Activated CD4-positive, alpha-beta T cell treated with anti-CD3 and anti-CD28 coated beads, Interleukin-2, Interleukin-4, amounts not matched to agents 100 ng/mL and 50 ng/mL, durations not matched to agents 16 hours and 8 hours (primary cell): ENCODE measurements at regions not wholly inside any gene's neighbourhood (a gene's known extent, or its start where the extent isn't known, plus 50 kb on each side); places are given as distances from the start of the nearest gene placed in this dataset.
"Not testable (repeated sequence)": the region's sequence is repeated elsewhere in the genome, so short reads cannot be mapped to it uniquely, and the experiment has no call there.

ENCODE experiments used
- DNase-seq: peaks from one replicate; pipeline ENCODE4 v3.0.0-alpha.2; 2020; ENCODE audit warnings: low spot score

DNA sequence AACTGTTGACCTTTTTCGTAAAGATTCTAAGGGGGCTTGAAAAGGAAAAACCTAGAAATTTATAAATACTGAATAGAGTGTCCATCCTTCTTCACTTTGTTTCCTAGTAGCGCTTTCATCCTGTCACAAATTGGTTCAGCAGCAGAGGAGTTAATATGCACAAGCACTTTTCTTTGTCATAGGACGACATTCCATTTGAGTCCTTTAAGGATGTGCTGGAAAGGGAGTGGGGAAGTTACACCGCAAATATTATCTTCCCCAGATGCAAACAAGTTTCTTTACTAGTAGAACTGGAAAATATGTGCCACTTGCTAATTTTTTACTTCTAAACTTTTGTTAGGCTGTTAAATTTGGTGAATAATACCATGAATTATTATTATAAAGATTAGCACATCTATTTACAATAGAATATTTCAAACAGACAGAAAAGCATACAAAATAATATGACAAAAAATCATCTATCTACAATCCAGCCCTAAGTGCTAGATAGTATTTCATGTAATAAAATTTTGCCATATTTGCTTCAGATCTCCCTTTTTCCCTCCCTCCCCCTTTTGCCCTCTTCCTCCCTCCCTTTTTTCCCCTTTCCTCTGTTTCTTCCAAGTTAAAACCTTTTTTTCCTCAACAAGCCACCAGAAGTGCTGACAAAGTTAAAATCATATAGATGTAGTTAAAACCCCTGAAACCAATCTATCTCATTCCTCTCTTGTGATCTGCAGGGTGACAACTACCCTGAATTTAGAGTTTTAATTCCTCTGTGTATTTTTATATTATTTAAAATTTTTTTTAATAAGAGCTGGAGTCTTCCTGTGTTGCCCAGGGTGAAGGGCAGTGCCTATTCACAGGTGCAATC, 50.5 kb upstream of the MAP4K3 start:
- no peak for DNase-seq

DNA sequence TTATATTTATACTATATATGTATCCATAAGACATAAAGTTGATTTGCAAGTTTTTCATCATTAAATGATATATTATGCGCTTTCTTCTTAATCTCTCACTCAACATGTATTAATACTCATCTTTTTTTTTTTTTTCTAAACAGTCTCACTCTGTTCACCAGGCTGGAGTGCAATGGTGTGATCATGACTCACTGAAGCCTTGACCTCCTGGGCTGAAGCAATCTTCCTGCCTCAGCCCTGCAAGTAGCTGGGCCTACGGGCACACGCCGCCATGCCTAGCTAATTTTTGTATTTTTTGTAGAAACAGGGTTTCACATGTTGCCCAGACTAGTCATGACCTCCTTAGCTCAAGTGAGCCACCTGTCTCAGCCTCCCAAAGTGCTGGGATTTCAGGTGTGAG, 51.4 kb upstream of the MAP4K3 start:
- no peak for DNase-seq

DNA sequence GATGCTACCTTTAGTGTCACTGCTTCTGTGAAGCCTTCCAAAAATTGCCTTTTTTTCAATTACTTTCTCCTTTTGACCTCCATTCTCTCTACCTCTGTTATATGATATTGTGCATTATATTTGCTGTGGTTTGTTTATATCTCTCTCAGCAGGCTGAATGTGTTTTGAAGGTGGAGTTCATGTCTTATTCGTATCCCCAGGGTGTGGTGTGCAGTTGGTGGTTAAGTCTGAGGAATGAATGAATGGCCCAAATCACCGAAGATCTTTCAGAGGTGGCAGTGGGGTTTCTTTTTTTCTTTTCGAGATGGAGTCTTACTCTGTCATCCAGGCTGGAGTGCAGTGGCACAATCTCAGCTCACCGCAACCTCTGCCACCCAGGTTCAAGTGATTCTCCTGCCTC, 53.5 kb upstream of the MAP4K3 start:
- no peak for DNase-seq

DNA sequence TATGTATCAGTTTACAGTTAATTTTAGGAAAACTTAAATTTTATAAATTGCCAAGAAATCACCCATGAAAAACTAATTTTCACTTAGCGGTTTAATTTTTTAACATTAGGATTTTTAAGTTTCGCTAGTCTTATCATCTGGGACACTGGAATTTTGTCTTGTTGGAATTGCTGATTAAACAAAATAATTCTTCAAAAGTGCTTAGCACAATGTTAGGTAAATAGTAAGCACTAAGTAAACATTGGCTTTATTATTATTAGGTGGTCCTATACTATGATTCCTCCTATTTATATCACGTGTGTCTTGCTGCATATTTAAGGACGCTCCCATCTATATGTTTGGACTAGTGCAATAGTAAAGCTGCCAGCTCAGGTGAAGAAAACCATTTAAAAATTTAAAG, 54.6 kb upstream of the MAP4K3 start:
- DNase-seq, result no peak

DNA sequence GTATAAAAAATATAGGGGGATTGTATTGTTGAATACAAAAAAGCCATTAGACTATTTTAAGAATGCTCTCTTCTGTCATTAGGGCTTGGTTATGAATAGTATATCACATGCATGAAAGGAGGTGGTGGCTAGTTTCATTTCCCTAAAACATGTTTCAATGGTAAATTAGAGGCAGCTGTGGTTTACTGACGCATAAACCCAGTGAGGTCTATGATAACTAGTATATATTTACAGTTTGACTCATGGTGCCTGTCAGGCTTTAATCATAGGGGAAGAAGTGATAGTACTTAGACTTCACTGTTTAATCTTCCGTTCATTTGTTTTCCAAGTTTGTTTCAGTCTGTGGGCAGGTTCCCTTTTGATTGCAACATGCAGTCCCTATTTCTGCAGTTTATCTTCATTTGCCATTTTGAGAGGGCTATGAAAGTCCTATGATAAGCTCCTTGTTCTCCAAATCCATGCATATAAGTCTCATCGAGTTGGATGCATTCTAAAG, 55.1 kb upstream of the MAP4K3 start:
- DNase-seq, result peak; percentile 88

DNA sequence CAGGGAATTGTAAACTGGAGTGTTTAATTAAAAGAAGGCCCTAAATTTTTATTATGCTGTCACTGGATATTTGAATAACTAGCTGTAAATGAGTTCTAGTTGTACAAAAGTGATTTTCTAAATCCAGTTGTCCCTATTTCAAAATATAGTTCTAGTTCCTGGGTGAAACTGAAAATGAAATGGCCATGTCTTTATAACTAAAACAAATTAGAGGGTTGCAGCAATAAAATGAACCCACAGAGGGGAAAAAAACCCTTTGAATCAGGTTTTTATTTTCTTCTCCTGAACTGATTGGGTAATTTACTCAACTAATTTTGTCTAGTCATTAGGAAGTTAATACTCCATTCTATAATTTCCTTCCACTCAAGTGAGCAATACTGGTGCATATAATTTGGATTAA, 55.6 kb upstream of the MAP4K3 start:
- DNase-seq, result no peak

DNA sequence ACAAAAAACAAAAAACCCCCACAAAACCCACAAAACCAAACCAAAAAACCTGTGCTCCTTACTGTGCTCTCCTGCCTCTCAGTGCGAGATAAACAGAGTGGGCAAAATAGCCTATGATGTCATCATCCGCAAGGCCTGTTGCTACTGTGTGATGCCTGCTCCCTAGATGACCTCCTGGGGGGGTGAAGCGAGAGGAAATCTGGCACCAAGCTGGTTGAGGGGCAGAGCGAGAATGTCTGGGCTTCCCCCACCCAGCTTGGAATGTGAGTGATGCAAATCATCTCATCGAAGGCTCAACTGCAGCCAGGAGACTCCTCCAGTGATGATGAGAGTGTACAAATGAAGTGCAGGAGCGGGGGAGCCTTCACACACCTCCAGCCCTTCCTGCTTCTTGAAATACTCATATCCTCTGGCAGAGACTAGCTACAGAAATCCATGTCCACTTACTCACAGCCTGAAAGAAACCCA, 57.7 kb upstream of the MAP4K3 start:
- DNase-seq, result no peak

DNA sequence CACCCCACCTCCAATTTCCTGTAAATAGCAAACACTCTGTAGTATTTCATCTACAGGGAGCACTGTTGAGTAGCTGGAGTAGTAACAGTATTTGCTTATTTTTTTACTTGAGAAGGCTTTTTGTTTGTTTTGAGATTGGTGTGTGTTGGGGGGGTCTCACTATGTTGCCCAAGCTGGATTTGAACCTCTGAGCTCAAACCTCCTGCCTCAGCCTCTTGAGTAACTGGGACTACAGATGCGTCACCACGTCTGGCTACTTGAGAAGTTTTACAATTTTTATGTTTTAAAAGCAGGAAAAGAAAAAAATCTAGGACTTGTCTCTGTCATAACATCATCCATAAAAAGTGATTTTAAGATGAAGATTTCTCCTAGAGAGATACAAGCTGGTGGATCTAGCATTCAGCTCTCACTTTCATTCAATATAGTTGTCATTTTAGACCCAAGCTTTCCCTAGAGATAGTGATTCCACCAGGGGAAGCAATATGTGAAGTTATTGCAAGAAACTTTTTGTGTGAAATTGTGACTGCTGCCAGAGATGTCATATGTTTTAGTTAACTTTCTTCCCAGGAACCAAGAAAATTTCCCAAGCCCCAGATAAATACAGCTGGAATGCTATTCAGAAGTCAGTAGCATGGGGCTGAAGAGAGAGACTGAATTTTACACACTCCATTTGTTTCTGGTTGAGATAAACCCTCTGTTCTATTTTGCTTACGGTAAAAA, 60.2 kb upstream of the MAP4K3 start:
- DNase-seq, result no peak

DNA sequence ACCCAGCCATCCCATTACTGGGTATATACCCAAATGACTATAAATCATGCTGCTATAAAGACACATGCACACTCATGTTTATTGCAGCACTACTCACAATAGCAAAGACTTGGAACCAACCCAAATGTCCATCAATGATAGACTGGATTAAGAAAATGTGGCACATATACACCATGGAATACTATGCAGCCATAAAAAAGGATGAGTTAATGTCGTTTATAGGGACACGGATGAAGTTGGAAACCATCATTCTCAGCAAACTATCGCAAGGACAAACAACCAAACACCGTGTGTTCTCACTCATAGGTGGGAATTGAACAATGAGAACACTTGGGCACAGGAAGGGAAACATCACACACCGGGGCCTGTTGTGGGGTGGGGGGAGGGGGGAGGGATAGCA, 61.1 kb upstream of the MAP4K3 start:
- DNase-seq, result not testable (repeated sequence)

DNA sequence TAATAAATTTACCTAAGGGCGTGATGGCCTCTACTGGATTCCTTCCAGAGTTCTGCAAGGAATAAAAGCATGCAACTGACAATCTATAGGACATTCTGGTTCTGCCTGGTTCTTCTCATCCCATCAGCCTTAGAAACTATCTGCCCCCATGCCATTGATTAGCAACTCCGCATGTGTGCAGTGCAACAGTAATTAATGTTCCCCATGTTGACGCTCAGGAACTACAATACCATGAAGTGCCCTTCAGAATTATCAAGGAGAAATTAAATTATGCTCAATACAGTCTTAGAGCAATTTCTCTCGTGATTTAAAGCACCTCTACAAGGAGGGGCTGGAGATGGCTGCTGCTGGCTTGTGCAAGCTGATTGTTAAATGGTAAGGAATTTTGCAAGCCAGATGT, 61.7 kb upstream of the MAP4K3 start:
- no peak for DNase-seq

DNA sequence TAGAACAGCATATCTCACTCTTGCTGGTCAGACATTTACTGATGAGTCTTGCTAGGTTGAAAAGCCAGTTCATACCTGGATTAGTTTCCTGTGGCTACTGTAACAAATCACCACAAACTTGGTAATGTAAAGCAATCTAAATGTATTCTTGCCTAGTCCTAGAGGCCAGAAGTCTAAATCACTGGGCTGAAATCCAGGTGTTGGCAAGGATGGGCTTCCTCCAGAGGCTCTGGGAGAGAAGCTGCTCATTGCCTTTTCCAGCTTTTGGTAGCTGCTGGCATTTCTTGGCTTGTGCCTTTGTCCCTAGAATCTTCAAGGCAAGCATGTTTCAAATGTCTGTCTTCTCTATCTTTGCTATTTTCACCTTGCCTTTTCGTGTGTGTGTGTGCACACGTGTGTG, 62.3 kb upstream of the MAP4K3 start:
- DNase-seq, result no peak

DNA sequence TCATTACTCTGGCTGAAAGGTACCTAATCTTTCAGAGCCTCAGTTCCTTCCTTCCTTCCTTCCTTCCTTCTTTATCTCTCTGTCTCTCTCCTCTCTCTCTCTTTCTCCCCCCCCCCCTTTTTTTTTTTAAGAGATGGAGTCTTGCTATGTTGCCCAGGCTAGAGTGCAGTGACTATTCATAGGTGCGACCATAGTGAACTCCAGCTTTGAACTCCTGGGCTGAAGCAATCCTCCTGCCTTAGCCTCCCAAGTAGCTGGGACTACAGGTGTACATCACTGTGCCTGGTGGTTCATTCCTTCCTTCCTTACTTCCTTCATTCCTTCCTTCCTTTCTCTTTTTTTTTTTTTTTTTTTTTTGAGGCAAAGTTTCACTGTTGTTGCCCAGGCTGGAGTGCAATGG, 64.3 kb upstream of the MAP4K3 start:
- no peak for DNase-seq

DNA sequence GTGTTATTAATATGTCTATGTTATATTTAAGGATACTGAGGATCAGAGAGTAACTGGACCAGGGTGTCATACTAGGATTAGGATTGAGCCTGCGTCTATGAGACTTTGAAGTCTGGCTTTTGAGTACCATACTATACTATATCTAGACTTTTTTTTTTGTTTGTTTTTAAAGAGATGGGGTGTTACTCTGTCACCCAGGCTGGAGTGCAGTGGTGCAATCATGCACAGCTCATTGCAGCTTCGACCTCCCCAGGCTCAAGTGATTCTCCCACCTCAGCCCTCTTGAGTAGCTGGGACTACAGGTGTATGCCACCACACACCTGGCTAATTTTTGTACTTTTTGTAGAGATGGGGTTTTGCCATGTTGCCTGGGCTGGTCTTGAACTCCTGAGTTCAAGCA, 66.2 kb upstream of the MAP4K3 start:
- DNase-seq, result no peak

DNA sequence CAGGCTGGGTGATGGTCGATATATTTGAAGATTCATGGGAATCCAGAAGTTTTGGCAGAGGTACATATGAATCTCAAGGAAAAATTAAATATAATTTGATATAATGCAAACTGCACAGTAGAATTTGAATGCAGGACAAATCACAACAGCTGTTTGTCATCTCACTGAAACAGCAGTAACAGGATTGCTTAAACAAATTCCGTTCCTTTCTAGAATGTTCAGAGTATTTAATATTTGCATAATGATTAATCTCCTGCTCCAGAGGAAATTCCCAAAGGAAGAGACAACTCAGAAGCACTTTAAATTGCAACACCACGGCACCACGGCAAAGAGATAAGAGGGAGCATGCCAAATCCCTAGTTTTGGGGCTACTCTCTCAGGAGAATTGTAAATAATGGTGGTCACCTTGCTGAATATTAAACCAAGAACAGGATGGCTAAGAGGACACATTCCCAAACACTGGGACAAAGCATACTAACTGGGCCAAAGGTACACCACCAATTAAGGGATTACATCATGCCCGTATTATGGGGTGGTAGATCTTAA, 67.8 kb upstream of the MAP4K3 start:
- DNase-seq, result no peak

DNA sequence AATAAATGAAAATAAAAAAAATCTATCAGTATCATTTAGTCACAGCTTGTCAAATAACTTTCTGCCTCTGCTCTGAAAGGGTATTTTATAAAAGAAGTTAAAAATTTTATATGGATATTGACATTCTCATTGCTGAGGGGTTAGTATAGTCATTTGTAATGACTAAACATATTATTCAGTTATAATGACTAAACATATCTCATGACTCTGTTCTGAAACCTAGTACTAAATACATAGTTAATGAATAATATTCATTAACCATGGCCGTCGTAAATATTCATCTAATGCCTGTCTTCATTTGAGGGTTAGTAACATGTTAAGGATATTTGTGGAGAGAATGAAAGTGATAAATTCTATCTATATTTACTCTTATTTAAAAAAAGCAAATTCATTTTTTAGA, 69.1 kb upstream of the MAP4K3 start:
- DNase-seq, result no peak

DNA sequence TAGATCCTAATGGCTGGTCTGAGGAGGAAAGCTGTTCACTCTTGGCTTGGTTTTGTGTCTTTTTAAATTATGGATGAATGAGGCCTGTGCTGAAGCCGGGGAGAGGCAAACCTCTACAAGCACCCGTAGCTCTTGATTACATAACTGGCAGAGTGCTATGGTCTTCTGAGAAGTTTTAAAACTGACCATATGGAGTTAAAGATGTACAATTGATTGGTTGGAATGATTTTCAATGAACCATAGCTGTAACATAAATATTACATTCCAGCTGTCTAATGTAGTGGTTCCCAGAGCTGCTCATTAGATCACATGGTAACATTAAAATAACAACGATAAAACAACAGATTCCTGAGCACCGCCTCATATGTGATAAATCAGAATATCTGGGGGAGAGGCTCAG, 71.1 kb upstream of the MAP4K3 start:
- no peak for DNase-seq

DNA sequence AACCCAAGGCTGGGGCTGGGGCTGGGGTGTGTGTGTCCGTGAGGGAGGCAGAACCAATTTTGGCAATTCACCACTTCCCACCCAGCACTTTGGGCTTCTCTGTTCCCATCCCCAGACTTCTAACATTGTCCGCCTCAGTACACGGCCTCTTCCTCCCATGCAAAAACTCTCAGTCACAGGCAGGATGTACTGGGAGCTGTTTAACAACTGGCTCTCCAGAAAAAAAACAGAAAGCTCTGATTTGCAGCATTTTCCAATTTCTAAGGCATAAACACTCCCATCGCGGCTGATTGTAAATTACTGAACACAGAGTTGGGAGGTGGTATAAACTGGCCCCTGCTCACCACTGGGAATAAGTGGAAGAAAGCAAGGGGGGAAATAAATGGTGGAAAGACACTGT, 73.1 kb upstream of the MAP4K3 start:
- no peak for DNase-seq

DNA sequence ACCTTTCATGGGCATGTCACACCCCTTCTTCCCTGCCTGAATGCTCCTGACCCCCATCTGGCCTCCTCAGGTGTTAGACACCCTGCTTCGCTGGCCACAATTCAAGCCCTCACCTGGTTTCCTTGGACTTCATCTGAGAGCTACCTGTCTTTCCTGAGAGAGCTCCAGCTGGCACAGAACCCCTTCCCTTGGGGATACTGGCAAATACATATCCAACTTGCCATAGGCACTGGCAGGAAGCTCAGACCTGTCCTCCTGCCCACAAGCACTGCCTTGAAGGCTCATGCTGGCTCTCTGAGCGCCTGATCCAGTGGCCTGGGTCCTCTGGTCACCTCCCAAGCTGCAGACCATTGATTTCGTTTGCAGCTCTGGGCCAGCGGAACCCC, 74.1 kb upstream of the MAP4K3 start:
- DNase-seq, result no peak

DNA sequence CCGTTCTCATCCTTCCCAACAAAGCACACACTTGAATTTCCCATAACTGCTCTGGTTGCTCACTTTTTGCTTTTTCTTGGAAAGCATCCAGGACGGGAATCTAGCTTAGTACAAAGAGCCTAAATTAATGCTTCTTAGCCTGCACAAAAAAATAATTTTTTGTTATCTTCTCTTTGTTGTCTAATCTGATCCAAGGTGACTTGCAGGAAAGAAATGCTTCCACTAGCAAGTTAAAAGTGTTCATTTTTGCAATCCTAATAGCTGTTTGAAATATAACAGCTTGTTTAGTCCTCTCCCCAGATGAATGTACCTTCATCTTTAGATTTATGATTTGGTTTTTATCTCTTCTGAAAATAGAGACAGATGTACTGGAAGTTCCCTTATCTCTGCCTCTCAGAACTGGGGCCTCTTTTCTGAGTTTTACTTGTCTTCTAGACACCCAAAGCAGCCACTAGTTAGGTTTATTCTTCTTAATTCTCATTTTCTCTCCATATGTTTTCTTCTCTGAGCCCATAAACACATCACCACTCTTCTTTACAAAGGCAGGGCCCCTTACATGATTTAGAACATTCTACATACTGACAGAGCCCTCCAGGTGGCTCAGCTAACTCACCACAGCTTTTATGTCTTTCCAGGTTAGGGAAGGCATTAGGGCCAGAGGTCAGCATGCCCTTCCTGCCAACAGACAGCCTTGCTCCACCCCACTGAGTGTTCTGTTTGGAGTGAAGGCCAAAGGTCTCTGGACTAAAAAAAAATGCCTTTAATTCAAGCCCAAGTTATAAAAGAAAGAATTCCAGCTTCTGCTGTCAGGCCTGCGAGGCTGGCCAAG, 74.7 kb upstream of the MAP4K3 start:
- DNase-seq, result no peak

DNA sequence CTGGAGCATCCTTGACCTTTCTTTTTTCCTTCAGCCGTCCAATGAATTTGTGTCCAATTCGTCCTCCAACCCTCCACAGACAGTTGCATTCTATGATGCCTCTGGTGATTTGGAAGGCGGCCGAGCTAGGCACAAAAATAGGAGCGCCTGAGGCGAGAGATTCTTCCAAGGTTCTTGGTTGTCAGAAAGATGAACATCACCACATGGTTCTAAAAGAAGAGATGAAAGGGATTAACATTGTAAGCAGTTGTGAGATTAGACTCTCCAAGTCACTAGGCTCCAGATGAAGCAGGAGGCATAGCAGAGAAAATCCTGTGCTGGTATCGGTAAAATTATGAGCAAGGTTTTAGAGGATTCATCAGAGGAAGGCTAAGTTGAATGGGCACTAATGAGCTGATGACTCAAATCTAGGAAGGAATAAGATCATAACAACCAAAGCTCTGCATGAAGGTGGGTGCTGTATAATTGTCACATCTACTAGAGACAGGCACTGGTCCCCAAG, 75.4 kb upstream of the MAP4K3 start:
- peak; percentile 60 for DNase-seq

DNA sequence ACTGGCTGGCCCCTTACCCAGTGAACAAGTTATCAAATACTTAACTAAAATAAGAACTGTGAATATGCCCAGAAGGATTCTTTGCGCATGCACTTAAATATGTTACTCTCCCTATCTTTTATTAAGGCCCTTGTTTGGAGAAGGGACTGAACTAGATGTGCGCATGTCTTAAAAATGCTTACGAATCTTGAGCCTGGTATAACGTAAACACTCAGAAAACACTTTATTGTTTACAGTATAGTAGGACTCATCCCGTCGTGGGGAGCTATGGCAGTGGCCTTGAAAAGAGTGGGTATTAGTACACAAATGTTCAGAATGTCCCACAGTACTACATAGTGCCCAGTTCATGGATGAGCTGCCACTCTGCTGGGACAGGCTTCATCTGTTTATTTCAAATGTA, 75.9 kb upstream of the MAP4K3 start:
- no peak for DNase-seq

DNA sequence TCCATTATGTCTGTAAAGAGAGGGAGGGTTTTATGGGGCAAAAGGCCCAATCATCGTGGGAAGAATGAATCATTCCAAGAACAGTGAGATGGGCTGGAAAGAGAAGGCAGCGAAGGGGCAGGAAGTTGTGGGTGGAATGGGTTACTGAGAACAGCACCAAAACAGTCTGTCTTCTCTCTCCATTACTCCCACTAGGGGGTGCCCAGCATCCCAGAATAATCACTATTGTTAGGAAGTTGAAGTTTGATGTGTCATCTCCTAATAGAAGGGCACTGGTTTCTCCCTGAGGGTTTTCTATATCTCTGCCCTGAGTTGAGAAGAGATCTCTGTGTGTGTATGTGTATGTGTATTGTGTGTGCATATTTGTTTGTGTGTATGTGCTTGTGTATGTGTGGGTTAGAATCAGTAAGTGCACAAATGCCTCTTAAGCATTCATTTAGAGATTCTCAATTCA, 76.6 kb upstream of the MAP4K3 start:
- peak; percentile 87 for DNase-seq
